DMS79 (cell line): ENCODE measurements at regions not wholly inside any gene's neighbourhood (a gene's known extent, or its start where the extent isn't known, plus 50 kb on each side); places are given as distances from the start of the nearest gene placed in this dataset.

Source experiments
- DNase-seq: peaks from one replicate; lab custom pipeline; 2025; lab: John Stamatoyannopoulos, UW

GRCh38 chr9:89863837-89864236 lies 259.0 kb downstream of the GADD45G start:
- no peak for DNase-seq

DNA sequence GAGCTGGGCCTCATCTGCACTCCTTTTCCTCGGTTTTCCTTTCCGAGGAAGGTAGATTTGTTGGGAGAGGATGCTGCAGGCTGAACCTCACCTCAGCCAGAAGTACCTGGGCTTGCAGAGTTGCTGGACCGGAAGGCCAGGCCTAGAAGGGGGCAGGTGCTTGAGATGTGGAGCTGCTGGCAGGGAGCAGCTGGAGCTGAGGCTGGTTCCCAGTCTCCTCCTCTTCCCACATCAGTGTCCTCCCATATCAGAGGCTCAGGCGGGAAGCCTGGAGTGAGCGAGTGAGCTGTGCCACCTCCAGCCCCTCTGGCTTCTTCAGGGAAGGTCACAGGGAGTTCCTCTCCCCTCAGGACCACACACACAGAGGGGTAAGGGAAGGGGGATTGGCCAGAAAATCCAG lies 259.4 kb downstream of the GADD45G start:
- DNase-seq: peak; percentile 7

DNA sequence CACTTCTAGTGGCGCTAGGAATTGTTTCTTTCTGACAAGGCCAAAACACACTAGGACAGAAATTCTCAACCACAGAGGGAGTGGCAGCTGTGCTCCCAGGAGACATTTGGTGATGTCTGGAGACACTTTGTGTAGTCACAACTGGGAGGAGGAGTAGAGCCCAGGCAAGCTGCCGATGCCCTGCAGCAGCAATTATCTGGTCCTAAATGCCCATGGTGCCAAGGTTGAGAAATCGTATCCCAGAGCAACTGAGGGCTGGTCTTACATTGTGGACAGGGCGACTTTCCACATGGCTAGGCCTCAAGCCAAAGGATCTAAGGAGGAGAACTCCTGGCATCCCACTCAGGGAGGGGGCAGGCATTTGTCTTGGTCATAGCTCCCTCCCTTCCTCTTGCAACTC lies 259.9 kb downstream of the GADD45G start:
- no peak for DNase-seq

GRCh38 chr9:89865357-89865756 lies 260.5 kb downstream of the GADD45G start:
- DNase-seq: no peak

GRCh38 chr9:89865981-89866380 lies 261.2 kb downstream of the GADD45G start:
- DNase-seq: no peak

- no peak for DNase-seq
Observed at GRCh38 chr9:89866701-89867100, 261.9 kb downstream of the GADD45G start.

- no peak for DNase-seq
Observed at GRCh38 chr9:89868100-89868499, 263.3 kb downstream of the GADD45G start.

DNA sequence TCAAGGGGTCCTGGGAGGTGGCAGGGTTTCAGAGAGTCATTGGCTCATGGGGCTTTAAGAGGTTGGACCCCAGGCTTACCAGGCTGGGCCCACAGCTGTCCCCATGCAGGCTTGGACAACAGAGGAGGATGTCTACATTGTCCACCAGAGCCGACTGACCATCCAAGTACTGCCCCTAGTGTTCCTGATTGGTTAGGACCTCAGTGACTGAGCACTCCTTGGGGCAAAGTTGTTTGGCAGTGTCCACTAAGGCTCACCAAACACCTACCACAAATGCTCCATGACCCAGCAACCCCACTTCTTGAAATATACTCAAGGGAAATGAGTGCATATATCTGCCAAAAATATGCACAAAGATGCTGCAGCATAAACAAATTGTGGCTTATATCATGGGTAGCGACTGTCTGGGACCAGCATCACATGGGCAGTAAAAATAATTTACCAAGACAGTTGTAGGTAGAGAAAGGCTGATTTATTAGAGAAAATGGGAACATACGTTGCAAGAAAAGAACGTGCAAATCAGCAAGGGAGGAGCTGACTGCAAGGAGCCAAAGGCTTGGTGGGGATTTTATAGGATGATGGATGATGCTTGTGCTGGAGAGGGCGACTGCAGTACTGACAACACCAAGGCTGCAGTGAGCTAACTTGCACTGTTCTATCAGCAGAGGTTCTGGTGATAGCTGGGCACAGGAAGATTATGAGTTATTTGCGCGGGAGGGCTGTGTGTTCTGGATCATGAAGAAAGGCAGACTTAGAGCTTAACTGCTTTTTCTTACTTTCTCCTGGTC lies 265.2 kb downstream of the GADD45G start:
- no peak for DNase-seq

DNA sequence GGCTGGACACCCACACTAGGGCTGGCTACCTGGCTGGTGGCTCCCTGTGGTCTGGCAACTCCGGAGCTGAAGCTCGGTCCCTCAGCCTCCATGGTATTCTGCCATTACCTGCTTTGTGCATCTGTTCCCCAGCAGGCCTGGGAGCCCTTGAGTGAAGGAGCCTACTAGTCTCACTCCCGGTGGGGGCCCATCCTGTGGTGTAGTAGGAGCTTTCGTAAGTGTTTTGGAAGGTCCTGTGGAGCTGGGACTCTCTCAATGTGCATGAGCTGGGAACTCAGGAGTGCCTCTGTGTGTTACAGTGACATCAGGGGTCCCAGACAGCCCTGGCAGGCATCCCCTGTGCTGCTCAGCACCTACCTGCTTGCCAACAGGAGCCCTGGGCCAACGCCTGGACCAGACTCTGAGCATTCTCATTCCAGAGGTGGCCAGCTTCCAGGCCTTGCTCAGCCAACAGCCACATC lies 267.1 kb downstream of the GADD45G start:
- DNase-seq: no peak

- no peak for DNase-seq
Observed at GRCh38 chr9:89872426-89872912, 267.7 kb downstream of the GADD45G start.

DNA sequence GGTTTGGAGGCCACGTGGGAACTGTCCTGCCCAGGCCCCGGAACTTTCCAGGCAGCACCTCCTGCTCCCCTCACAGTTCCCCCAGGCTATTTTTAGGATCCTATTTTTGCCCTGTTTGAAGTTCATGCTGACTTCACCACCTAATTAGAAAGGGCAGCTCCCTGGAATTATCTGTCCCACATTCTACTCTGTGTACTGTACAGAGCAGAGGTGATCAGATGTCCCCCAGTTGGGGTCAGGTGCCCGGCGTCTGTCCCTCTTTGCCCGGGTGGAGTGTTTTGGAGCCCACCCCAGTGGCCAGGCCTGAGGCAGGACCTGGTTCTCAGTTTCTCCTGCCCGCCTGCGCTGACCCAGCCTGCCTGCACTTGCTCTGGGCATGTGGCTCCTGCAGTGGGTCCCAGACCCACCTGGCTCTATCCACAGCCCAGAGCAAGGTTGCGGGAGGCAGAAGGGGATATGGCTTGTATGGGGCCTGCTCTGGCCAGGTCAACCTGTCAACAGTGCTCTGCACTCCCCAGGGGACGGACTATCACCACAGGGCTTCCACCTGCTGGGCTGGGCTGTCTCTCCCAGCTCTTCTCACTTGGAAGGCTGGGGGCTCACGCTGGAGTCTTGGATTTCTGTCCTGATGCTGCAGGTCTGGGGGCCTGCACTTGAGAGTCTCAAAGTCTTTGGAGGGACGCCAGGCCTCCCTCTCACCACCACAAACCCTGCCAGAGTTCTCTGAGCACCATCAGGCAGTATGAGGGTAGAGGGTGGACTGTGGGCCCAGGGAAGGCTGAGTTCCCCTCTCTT lies 268.3 kb downstream of the GADD45G start:
- no peak for DNase-seq

DNA sequence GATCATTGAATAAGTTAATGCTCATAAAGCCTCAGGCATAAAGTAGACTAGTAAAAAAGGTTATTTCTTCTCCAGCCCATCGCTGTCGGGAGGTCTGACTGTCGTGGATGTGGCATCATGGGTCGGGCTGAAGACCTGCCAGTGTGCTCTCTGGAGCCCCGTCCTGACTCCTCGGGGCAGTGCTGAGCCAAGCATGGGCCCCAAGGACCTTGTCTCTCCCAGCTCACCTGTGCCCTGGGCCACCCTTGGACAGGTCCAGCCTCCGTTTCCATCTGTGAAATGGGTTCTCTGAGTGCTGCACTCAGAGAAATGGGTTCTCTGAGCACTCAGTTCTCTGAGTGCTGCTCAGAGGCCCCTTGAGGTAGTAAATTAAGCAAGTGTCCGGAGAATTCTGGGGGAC lies 269.0 kb downstream of the GADD45G start:
- DNase-seq: no peak

GRCh38 chr9:89874351-89875321 lies 269.8 kb downstream of the GADD45G start:
- DNase-seq: peak; percentile 64

DNA sequence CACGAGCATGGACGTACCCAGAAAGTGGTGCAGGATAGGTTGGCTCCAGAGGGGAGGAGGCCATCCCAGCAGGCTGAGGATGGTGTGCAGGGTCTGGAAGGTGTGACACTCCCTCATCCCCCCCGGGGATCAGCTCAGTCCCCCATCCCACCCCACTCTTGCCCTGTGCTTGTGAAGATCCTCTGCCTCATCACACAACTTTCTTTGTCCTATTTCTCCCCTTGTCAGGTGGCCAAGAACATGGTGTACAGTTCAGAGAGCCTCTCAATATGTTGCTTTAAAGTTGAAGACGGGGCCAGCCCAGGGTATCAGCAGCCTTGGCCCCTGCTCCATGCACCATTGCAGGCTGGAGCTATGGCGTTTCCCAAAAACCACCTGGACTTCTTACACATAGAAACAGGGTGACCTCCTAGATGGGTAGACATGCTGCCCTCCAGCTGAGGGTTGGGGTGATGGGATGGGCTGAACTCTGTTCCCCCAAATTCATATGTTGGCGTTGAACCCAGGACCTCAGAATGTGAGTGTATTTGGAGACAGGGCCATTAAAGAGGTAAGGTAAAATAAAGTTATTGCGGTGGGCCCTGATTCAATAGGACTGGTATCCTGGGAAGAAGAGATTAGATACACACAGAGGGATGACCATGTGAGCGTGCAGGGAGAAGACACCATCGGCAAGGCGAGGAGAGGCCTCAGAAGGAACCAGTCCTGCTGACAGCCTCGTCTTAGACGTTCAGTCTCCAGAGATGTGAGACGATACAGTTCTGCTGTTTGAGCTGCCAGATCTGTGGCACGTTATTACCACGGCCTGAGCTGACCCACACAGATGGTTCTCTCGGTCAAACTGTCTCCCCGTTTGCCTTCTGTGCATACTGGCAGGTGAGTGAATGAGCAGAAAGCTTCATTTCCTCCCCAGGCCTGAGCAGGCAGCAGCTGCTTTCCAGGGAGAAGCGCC lies 272.5 kb downstream of the GADD45G start:
- no peak for DNase-seq

DNA sequence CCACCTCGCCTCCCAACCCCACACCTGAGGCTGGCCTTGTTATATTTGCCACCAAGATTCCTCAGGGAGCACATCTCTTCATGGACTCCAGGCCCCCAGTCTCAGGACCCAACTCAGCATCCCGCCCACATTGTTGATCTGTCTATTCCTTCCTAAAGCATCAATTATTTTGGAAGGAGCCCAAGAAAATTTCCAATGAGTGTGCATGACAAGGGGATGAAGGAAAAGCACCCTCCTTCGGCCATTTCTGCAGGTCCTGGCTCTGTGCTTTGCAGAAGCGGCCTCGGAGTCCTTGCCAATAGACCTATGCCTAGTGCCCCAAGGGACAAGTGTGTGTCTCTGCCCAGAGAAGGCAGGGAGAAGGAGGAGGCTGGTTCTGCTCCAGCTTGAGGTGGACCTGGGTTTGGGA lies 273.2 kb downstream of the GADD45G start:
- no peak for DNase-seq

DNA sequence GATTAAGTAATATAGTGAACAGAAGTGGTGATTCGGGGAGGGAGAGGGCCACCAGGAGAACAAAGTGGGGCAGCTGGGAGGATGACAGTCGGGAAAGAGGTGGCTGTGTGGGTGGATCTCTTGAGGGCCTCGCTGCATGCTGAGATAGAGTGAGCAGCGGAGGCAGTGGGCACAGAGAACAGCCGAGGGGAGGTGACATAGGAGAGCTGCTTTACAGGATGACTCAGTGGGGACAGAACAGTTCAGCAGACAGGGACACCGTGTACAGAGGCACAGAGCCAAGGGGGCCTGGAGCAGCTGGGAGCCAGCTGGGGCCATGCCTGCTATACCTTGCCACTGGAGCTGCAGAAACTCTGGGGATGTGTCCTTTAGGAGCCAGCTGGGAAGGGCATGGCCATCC lies 273.9 kb downstream of the GADD45G start:
- DNase-seq: no peak

DNA sequence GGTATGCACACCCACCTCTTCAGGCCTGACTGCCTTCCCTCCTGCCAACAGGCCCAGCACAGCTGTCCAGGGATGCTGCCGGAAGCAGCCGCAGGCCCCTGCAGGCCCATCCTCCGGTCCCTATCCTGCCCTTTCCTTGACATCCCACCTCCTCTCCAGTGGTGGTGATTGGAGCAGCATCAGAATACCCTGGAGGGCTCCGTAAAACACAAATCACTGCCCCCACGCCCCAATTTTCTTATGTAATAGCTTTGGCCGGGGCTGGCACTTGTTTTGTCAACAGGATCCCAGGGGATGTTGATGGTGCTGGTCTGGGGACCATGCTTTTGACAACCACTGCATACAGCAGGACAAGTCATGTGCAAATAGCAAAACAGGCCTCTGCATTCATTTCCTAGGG lies 274.5 kb downstream of the GADD45G start:
- DNase-seq: no peak

GRCh38 chr9:89879701-89880100 lies 274.9 kb downstream of the GADD45G start:
- no peak for DNase-seq

DNA sequence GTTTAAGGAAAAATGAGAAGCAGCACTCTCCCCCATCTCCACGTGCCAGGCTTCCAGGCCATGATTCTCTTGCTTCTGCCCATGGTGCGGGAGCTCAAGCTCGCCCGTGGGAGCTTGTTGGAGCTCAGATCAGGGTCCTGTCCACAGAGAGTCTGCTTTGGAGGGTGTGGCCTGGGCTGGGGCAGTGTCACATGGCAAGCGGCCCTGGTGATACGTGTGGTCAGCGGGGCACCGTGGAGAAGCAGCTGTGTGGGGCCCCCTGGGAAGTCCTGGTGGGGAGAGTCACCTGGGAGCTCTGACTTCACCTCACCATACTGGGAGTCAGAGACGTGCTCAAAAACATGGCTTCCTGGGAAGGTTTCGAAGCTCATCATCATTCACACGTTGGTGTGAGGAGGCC lies 275.3 kb downstream of the GADD45G start:
- no peak for DNase-seq

GRCh38 chr9:89880721-89881120 lies 275.9 kb downstream of the GADD45G start:
- no peak for DNase-seq

GRCh38 chr9:89881431-89881830 lies 276.6 kb downstream of the GADD45G start:
- DNase-seq: no peak
